ENCODE measurements at regions not wholly inside any gene's neighbourhood (a gene's known extent, or its start where the extent isn't known, plus 50 kb on each side); places are given as distances from the start of the nearest gene placed in this dataset.

GRCh38 chr22:49571326-49571725 lies 256.3 kb downstream of the BRD1 start:
- no peak overlapping the region for H2AFZ ChIP-seq (ENCODE audit: low read depth, low read length, poor library complexity, severe bottlenecking)
- TF ChIP-seq EGR1 (IDR thresholded peaks at IDR 0.05; ENCODE audit: low read depth) (no peak), SRF (IDR thresholded peaks at IDR 0.05; ENCODE audit: low read depth) (no peak), SP1 (IDR thresholded peaks at IDR 0.05; ENCODE audit: low read depth) (no peak), RAD21 (IDR thresholded peaks at IDR 0.05; ENCODE audit: low read depth) (no peak), ZFX (IDR thresholded peaks at IDR 0.05) (no peak)
- TF ChIP-seq, protein P1, sequence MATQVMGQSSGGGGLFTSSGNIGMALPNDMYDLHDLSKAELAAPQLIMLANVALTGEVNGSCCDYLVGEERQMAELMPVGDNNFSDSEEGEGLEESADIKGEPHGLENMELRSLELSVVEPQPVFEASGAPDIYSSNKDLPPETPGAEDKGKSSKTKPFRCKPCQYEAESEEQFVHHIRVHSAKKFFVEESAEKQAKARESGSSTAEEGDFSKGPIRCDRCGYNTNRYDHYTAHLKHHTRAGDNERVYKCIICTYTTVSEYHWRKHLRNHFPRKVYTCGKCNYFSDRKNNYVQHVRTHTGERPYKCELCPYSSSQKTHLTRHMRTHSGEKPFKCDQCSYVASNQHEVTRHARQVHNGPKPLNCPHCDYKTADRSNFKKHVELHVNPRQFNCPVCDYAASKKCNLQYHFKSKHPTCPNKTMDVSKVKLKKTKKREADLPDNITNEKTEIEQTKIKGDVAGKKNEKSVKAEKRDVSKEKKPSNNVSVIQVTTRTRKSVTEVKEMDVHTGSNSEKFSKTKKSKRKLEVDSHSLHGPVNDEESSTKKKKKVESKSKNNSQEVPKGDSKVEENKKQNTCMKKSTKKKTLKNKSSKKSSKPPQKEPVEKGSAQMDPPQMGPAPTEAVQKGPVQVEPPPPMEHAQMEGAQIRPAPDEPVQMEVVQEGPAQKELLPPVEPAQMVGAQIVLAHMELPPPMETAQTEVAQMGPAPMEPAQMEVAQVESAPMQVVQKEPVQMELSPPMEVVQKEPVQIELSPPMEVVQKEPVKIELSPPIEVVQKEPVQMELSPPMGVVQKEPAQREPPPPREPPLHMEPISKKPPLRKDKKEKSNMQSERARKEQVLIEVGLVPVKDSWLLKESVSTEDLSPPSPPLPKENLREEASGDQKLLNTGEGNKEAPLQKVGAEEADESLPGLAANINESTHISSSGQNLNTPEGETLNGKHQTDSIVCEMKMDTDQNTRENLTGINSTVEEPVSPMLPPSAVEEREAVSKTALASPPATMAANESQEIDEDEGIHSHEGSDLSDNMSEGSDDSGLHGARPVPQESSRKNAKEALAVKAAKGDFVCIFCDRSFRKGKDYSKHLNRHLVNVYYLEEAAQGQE (IDR thresholded peaks at IDR 0.05; ENCODE audit: low read depth) = no peak
- no peak overlapping the region for H3K4me2 ChIP-seq (ENCODE audit: low read length)
- DNase-seq (ENCODE audit: low read depth, low spot score) (no peak), ATAC-seq (no peak)
- no peak overlapping the region for H3K9ac ChIP-seq (ENCODE audit: low read length)
- H3K36me3 ChIP-seq (ENCODE audit: control insufficient read depth in 1 of 2, insufficient read depth in 2 of 2, low read length in 2 of 2) = no peaks in the 10 kb centered on the region
- CTCF ChIA-PET = no interaction called here
- H3K27ac ChIP-seq (ENCODE audit: low read depth, low read length) = no peak overlapping the region
- peaks cover 5% of the 10 kb centered on the region for H3K79me2 ChIP-seq (ENCODE audit: insufficient read depth, low read length)
- no peaks in the 10 kb centered on the region for H4K20me1 ChIP-seq (ENCODE audit: insufficient read depth)
- RAD21 ChIA-PET (ENCODE audit: low non-redundant PET in 1 of 2, low total read pairs in 2 of 2, uncharacterized antibody in 2 of 2, unreplicated experiment in 2 of 2) = no interaction called here
- H3K4me3 ChIP-seq (replicated peaks in 1 of 2; ENCODE audit: low read depth in 1 of 2, low read length in 2 of 2) = no peak overlapping the region
- H3K9me3 ChIP-seq (ENCODE audit: control insufficient read depth in 1 of 2, insufficient read depth in 1 of 2, low read depth in 1 of 2, low read length in 2 of 2) = no peaks in the 10 kb centered on the region
- no peaks in the 10 kb centered on the region for H3K4me1 ChIP-seq (ENCODE audit: control insufficient read depth in 1 of 2, insufficient read depth in 2 of 2, low read length in 2 of 2)
- no TSS peak for BruUV-seq (replicated peaks)
- no peaks in the 10 kb centered on the region for H3K9me2 ChIP-seq (ENCODE audit: insufficient read depth)
- H3K27me3 ChIP-seq (ENCODE audit: insufficient read depth, low read length) = no peaks in the 10 kb centered on the region
- POLR2A ChIA-PET = interaction anchor here (0.5 kb wide), 1 partner anchor 83 kb away, joined by 3 read pairs; no protein-coding TSS in a partner anchor
- intact Hi-C loops (cut with micrococcal nuclease) = no loop called here
